AG04449 (cell line): ENCODE measurements at regions not wholly inside any gene's neighbourhood (a gene's known extent, or its start where the extent isn't known, plus 50 kb on each side); places are given as distances from the start of the nearest gene placed in this dataset.
A peak's percentile ranks its signal among the peaks of the same experiment; 100 is the strongest.
"Not testable (repeated sequence)": the region's sequence is repeated elsewhere in the genome, so short reads cannot be mapped to it uniquely, and the experiment has no call there.

Experiments
- CTCF ChIA-PET: fragments of 350-600 bp; formaldehyde crosslinking; extraction: SDS; loops from one replicate; lab custom pipeline; 2021; ENCODE audit warnings: antibody characterized with exemption; lab: Yijun Ruan, JAX
- POLR2A ChIA-PET: fragments of 400-600, 350-600 bp; formaldehyde crosslinking; extraction: SDS; loops from one replicate; lab custom pipeline; 2020; ENCODE audit warnings: antibody characterized with exemption, inconsistent platforms; lab: Yijun Ruan, JAX
- DNase-seq: peaks from one replicate; pipeline ENCODE4 v3.0.0-alpha.2; 2010; ENCODE audit warnings: low read depth, low spot score
- H3K4me3 ChIP-seq: 2 replicates; pipeline ENCODE4 v1.5.1; 2011; ENCODE audit warnings: low read depth, mild to moderate bottlenecking, control low read depth, low read length
- CTCF ChIP-seq: IDR thresholded peaks from one replicate; pipeline ENCODE4 v1.5.1; 2011; ENCODE audit warnings: mild to moderate bottlenecking, moderate library complexity, low read length, control low read depth, inconsistent platforms; ENCODE audit not compliant: insufficient read depth; ENCODE audit errors: missing control alignments

GRCh38 chr7:66549466-66549865, 79.2 kb upstream of the KCTD7 start:
- no peak for DNase-seq
- H3K4me3 ChIP-seq: no peak overlapping the region
- no peak for TF ChIP-seq CTCF
- ChIA-PET POLR2A (no interaction called here), CTCF (no interaction called here)

- no peak for DNase-seq
- POLR2A ChIA-PET: interaction anchor here (0.8 kb wide), 1 partner anchor 102 kb away, joined by 3 read pairs; no protein-coding TSS in a partner anchor
- CTCF ChIA-PET: interaction anchor here (1.0 to 1.6 kb wide), 3 partner anchors 9 to 522 kb away, joined by 3 read pairs; no protein-coding TSS in a partner anchor
- no peak for TF ChIP-seq CTCF
- no peak overlapping the region for H3K4me3 ChIP-seq
These were observed 75.7 kb upstream of the KCTD7 start for GRCh38 chr7:66553001-66553400.

- DNase-seq: peak; percentile 34
- H3K4me3 ChIP-seq: not testable (repeated sequence)
- ChIA-PET CTCF (interaction anchor here (0.9 to 1.6 kb wide), 6 partner anchors 8 to 522 kb away, joined by 3 to 4 read pairs (median 3); no protein-coding TSS in a partner anchor), POLR2A (interaction anchor here (0.7 to 0.8 kb wide), 2 partner anchors 28 to 101 kb away, joined by 3 read pairs; no protein-coding TSS in a partner anchor)
These were observed 75.0 kb upstream of the KCTD7 start for GRCh38 chr7:66553675-66554074.

- DNase-seq, H3K4me3 ChIP-seq, POLR2A ChIA-PET: not testable (repeated sequence)
- CTCF ChIA-PET: interaction anchor here (0.6 to 1.7 kb wide), 6 partner anchors 11 to 408 kb away, joined by 3 to 4 read pairs (median 3); no protein-coding TSS in a partner anchor
These were observed 74.4 kb upstream of the KCTD7 start for GRCh38 chr7:66554291-66554690.

GRCh38 chr7:66554842-66555430, 73.7 kb upstream of the KCTD7 start:
- POLR2A ChIA-PET, H3K4me3 ChIP-seq, DNase-seq: not testable (repeated sequence)
- CTCF ChIA-PET: interaction anchor here (0.6 to 1.8 kb wide), 8 partner anchors 8 to 188 kb away, joined by 3 to 5 read pairs (median 4); no protein-coding TSS in a partner anchor

GRCh38 chr7:66556177-66556548, 72.5 kb upstream of the KCTD7 start:
- ChIA-PET CTCF (interaction anchor here (1.2 to 3.0 kb wide), 5 partner anchors 9 to 170 kb away, joined by 4 to 10 read pairs (median 5); no protein-coding TSS in a partner anchor), POLR2A (no interaction called here)
- DNase-seq: no peak
- H3K4me3 ChIP-seq: no peak overlapping the region
- TF ChIP-seq CTCF: no peak

- TF ChIP-seq CTCF: no peak
- ChIA-PET POLR2A (no interaction called here), CTCF (interaction anchor here (0.6 to 3.1 kb wide), 12 partner anchors 11 to 320 kb away, joined by 3 to 17 read pairs (median 4); no protein-coding TSS in a partner anchor)
- no peak for DNase-seq
- H3K4me3 ChIP-seq: no peak overlapping the region
These were observed 72.0 kb upstream of the KCTD7 start for GRCh38 chr7:66556549-66557213.
